Endodermal cell (in vitro differentiated cells): ENCODE measurements at regions not wholly inside any gene's neighbourhood (a gene's known extent, or its start where the extent isn't known, plus 50 kb on each side); places are given as distances from the start of the nearest gene placed in this dataset.
A peak's percentile ranks its signal among the peaks of the same experiment; 100 is the strongest.

ENCODE experiments used
- DNase-seq: peaks from one replicate; pipeline ENCODE4 v3.0.0-alpha.2; 2017
- H3K27ac ChIP-seq: 2 replicates; pipeline ENCODE4 v1.5.1; 2013; ENCODE audit warnings: mild to moderate bottlenecking, low read depth, low read length, moderate library complexity
- H3K27me3 ChIP-seq: 2 replicates; pipeline ENCODE4 v1.6.1; 2013; ENCODE audit warnings: mild to moderate bottlenecking, low read length, moderate library complexity; ENCODE audit not compliant: insufficient read depth, control insufficient read depth, poor library complexity, severe bottlenecking
- H3K36me3 ChIP-seq: 2 replicates; pipeline ENCODE4 v1.7.0; 2013; ENCODE audit warnings: mild to moderate bottlenecking, low read length, moderate library complexity; ENCODE audit not compliant: control insufficient read depth, insufficient read depth
- H3K4me1 ChIP-seq: one replicate; pipeline ENCODE4 v1.7.0; 2013; ENCODE audit warnings: low read length; ENCODE audit not compliant: control insufficient read depth, insufficient read depth
- H3K4me3 ChIP-seq: 2 replicates; pipeline ENCODE4 v1.5.1; 2013; ENCODE audit warnings: mild to moderate bottlenecking, low read length, moderate library complexity
- H3K9ac ChIP-seq: 2 replicates; pipeline ENCODE4 v1.6.1; 2013; ENCODE audit warnings: mild to moderate bottlenecking, low read length, moderate library complexity; ENCODE audit not compliant: poor library complexity, severe bottlenecking; ENCODE audit errors: extremely low read depth
- H3K9me3 ChIP-seq: 2 replicates; pipeline ENCODE4 v1.6.1; 2013; ENCODE audit warnings: mild to moderate bottlenecking, low read length, moderate library complexity; ENCODE audit not compliant: control insufficient read depth
- H3K27ac Mint-ChIP-seq: 2 replicates; pipeline ENCODE4 v1.8.0; 2020; ENCODE audit warnings: mixed read lengths
- H3K27me3 Mint-ChIP-seq: 2 replicates; pipeline ENCODE4 v1.8.0; 2021; ENCODE audit warnings: mild to moderate bottlenecking, mixed read lengths; ENCODE audit not compliant: insufficient read depth
- H3K36me3 Mint-ChIP-seq: 2 replicates; pipeline ENCODE4 v1.8.0; 2020; ENCODE audit warnings: low read depth, mixed read lengths
- H3K4me1 Mint-ChIP-seq: 2 replicates; pipeline ENCODE4 v1.8.0; 2020; ENCODE audit warnings: mixed read lengths
- H3K4me3 Mint-ChIP-seq: 2 replicates; pipeline ENCODE4 v1.8.0; 2020; ENCODE audit warnings: mild to moderate bottlenecking, moderate library complexity, mixed read lengths
- H3K9me3 Mint-ChIP-seq: 2 replicates; pipeline ENCODE4 v1.8.0; 2020; ENCODE audit warnings: mild to moderate bottlenecking, mixed read lengths
- CTCF ChIP-seq: fragments of 200-600 bp; sonication (generic); conservative IDR thresholded peaks from 2 replicates; pipeline ENCODE4 v1.5.0; 2021; ENCODE audit warnings: antibody characterized with exemption, mild to moderate bottlenecking
- WGBS, 2 experiments: methylation state at CpG; one replicate each; pipeline versions ENCODE4 v1.1.5 to v1.1.7; 2013; ENCODE audit warnings: missing lambda C conversion rate in 2 of 2, mixed read lengths in 1 of 2; ENCODE audit not compliant: insufficient coverage in 1 of 2, insufficient read length in 1 of 2; 5-methylcytosine and 5-hydroxymethylcytosine counted together

- Mint-ChIP-seq H3K27me3 (no peaks in the 10 kb centered on the region), H3K4me1 (no peaks in the 10 kb centered on the region), H3K36me3 (no peaks in the 10 kb centered on the region), H3K27ac (no peak overlapping the region), H3K4me3 (no peak overlapping the region), H3K9me3 (no peaks in the 10 kb centered on the region)
- TF ChIP-seq CTCF, result peak; percentile 33
- H3K27ac ChIP-seq, result no peak overlapping the region
- no peak overlapping the region for H3K4me3 ChIP-seq
- H3K27me3 ChIP-seq, result no peaks in the 10 kb centered on the region
- no peaks in the 10 kb centered on the region for H3K4me1 ChIP-seq
- no peaks in the 10 kb centered on the region for H3K9me3 ChIP-seq
- H3K9ac ChIP-seq, result no peak overlapping the region
- peak; percentile 56 for DNase-seq
- H3K36me3 ChIP-seq, result no peaks in the 10 kb centered on the region
- WGBS, 2 experiments, result 93% methylated on average over 1 to 3 of the region's 3 CpGs
Observed at GRCh38 chr2:151176661-151177060, 85.0 kb downstream of the RBM43 start.

- Mint-ChIP-seq H3K4me1 (no peaks in the 10 kb centered on the region), H3K9me3 (no peaks in the 10 kb centered on the region), H3K36me3 (no peaks in the 10 kb centered on the region), H3K27ac (no peak overlapping the region), H3K27me3 (no peaks in the 10 kb centered on the region), H3K4me3 (no peak overlapping the region)
- H3K9me3 ChIP-seq, result no peaks in the 10 kb centered on the region
- H3K9ac ChIP-seq, result no peak overlapping the region
- no peaks in the 10 kb centered on the region for H3K27me3 ChIP-seq
- no peak overlapping the region for H3K27ac ChIP-seq
- H3K36me3 ChIP-seq, result no peaks in the 10 kb centered on the region
- DNase-seq, result no peak
- no peak overlapping the region for H3K4me3 ChIP-seq
- H3K4me1 ChIP-seq, result no peaks in the 10 kb centered on the region
- TF ChIP-seq CTCF, result no peak
- WGBS, 2 experiments, result 88 to 100% methylated on average over 3 to 5 of the region's 5 CpGs
Observed at GRCh38 chr2:151175864-151176263, 85.8 kb downstream of the RBM43 start.

GRCh38 chr2:151174127-151174526, 87.5 kb downstream of the RBM43 start:
- H3K36me3 ChIP-seq, result no peaks in the 10 kb centered on the region
- WGBS, 2 experiments, result 98 to 100% methylated on average over 2 of the region's 2 CpGs
- H3K36me3 Mint-ChIP-seq, result no peaks in the 10 kb centered on the region
- H3K4me1 Mint-ChIP-seq, result no peaks in the 10 kb centered on the region
- H3K4me3 ChIP-seq, result no peak overlapping the region
- H3K27ac Mint-ChIP-seq, result no peak overlapping the region
- H3K4me3 Mint-ChIP-seq, result no peak overlapping the region
- no peak overlapping the region for H3K27ac ChIP-seq
- no peaks in the 10 kb centered on the region for H3K9me3 Mint-ChIP-seq
- H3K9me3 ChIP-seq, result no peaks in the 10 kb centered on the region
- H3K27me3 Mint-ChIP-seq, result no peaks in the 10 kb centered on the region
- no peak for DNase-seq
- no peaks in the 10 kb centered on the region for H3K4me1 ChIP-seq
- H3K9ac ChIP-seq, result no peak overlapping the region
- TF ChIP-seq CTCF, result no peak
- H3K27me3 ChIP-seq, result no peaks in the 10 kb centered on the region
